Fibroblast of lung (primary cell): ENCODE measurements at regions not wholly inside any gene's neighbourhood (a gene's known extent, or its start where the extent isn't known, plus 50 kb on each side); places are given as distances from the start of the nearest gene placed in this dataset.

Source experiments
- CTCF ChIP-seq, 2 donors: IDR thresholded peaks in 1 of 2; conservative IDR thresholded peaks in 1 of 2; 1 replicate in 1 of 2; 2 replicates in 1 of 2; pipeline ENCODE4 v1.5.1; 2011 to 2012; ENCODE audit warnings: low read length in 2 of 2, control low read depth in 1 of 2, inconsistent platforms in 1 of 2, low read depth in 1 of 2, mild to moderate bottlenecking in 1 of 2
- EZH2 ChIP-seq: IDR thresholded peaks from 2 replicates; pipeline ENCODE4 v1.5.1; 2012; ENCODE audit warnings: low read length, control low read depth, mild to moderate bottlenecking; ENCODE audit errors: missing control alignments

DNA sequence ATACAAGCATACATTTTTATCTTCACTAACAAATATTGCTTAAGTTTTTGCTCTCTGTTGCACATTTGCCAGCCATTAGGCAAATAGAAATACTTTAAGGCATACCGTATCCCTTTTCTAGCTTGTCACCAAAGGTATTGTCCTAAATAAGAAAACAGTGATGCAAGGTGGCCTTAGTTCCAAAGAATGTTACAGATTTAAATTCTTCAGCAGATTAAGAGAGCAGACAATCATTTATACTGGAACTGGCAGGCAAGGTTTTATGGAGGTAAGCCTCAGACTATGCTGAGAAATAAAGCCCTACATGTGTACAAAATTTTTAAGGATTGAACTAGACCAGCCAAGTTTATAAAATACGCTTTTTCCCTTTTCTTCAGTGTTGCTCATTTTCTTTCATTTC lies 247.8 kb downstream of the IZUMO3 start:
- TF ChIP-seq CTCF (conservative IDR thresholded peaks at IDR 0.05 in 1 of 2, IDR thresholded peaks at IDR 0.05 in 1 of 2; ENCODE audit: low read depth in 1 of 2, low read length in 2 of 2) (no peak), EZH2 (no peak)
